Germinal center (tissue), 1 donor: ENCODE measurements at regions not wholly inside any gene's neighbourhood (a gene's known extent, or its start where the extent isn't known, plus 50 kb on each side); places are given as distances from the start of the nearest gene placed in this dataset.
"Not testable (repeated sequence)": the region's sequence is repeated elsewhere in the genome, so short reads cannot be mapped to it uniquely, and the experiment has no call there.

ENCODE experiments used
- DNase-seq: peaks from one replicate; pipeline ENCODE4 v3.0.0; 2012; ENCODE audit warnings: mixed read lengths, low spot score

DNA sequence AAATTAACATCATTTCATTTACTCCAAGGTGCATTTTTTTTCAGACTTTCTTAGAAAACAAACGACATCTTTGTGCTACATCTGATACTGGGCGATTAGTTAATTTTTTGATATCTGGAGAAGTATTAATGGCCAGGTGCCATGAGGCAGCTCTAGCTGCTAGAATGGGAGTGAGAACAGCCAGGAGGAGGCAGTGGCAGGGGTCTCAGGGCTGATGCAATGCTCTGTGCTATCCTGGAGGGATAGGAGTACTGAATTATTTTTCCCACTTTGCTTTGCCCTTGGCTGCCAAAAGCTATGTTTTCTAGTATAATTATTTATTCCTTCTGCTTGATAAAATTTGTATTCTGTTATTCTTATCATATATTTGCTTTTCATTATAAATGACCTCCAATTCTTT, 133.6 kb upstream of the NOX3 start:
- no peak for DNase-seq

DNA sequence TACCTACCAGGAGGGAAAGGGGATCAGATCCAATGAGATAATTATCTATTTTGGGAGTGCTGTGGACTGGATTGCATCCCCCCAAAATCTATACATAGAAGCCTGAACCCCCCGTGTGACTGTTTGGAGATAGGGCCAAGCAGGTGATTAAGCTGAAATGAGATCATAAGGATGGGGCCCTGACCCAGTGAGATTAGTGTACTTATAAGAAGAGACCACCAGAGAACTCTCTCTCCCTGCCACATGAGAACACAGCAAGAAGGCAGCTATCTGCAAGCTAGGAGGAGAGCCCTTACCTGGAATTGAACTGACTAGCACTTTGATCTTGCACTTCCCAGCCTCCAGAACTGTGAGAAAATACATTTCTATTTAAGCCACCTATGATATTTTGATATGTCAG, 132.2 kb upstream of the NOX3 start:
- DNase-seq = no peak

DNA sequence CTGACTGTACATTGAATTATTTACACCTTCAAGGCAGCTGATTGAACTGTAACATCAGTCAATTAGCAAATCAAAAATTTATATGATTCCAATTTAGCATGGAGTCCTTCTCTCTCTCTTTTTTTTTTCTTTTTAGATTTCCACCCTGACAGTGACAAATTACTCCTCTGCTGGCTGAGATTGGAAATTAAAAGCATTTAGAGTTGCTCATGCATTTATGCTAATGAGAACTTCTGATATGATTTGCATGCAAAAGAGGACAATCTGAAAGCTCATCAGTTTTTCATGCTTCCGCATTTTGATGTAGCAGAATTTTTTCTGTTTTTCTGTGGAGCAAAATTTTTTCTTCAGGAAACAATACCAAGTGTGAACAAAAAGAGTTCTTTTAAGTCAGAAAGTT, 130.5 kb upstream of the NOX3 start:
- no peak for DNase-seq

DNA sequence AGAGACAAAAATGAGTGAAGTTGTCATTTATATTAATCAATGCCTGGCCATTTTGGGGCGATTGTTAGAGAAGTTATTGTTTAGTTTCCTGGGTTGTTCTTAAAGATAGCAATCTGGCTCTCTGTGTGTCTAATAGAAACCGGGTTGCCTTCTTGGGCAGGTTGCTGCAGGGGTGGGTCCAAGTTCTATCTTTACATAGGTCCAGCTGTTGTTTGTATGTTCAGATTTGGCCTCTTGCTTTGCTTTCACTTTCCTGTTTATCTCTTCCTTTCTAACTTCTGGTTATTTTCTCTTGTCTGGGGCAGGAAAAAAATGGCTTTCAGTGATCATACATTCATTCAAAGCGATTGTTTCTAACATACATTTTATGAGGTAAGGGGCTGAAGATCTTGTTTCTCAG, 128.4 kb upstream of the NOX3 start:
- DNase-seq = no peak

DNA sequence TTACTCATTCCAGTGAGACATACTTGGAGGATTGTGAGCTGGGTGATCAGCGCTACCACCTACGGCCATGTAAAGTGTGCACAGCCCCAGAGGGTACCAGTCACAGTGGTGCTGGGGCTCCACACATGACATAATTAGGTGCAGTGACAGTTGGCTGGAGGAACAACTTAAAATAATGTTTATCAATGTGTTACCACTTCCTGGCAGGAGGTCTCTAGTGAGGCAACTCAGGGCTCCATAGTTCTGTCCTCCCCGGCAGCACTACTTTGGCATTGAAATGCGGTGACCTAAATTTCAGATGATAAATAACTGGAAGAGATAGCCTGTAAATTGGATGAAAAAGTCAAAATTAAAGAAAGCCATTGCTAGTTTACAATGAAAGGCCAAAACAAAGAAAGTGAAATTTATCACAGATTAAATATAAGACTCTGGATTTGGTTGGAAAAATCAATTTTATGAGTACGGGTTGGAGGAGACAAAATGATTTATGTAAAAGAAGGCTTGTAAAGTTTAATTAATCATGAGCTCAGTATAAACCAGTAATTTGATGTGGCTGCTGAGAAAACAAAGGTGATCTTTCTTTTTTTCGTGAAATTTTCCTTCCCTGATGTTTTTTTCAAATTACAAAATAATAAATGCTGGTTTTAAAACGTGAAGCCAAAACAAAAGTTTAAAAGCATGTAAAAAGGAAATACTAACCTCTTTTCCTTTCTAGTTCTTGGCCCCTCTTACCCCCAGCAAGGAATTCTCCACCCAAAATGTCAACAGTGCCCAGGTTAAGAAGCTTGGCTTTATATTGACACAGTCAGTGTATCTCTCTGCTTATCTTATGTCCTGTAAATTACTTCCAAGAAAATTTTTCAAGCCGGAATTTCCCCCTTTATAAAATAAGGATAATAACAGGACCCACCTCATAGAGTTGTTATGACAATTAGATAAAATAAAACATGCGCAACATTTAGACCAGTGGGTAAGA, 126.7 kb upstream of the NOX3 start:
- DNase-seq = no peak

DNA sequence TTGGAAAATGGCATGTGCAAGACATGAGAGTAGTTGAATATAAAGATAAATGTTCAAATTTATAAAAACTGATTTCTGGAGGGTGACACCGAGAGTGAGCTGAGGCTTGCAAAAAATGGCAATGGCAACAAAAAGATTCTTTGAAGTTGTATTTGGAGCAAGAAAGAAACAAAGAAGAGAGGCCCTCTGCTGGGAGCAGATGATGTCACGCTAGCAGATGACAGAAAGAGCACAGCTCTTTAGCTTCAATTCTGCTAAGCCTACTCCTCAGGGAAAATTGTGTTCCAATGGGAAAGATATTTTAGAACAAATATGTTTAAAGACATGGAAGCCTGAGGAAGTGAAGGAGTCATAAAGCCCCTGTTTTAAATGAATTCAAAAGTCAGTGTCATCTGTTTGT, 125.3 kb upstream of the NOX3 start:
- no peak for DNase-seq

DNA sequence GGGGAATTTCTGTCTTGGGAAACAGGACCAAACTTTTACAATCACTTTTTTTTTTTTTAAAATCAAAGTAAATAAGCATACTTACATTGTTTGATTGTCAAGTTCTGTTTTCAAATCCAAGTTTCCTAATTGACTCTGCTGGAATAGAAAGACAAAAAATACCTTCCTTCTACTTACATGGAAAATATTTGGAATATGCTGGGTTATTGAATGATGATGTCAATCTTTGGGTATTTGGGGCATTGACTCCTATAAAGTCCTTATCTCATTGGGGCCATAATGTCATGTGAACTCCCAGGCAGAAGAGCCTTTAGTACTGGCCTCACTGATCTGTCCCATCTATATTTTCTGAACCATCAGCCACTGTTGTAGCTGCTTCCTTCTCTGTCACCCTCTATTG, 122.6 kb upstream of the NOX3 start:
- DNase-seq = no peak

DNA sequence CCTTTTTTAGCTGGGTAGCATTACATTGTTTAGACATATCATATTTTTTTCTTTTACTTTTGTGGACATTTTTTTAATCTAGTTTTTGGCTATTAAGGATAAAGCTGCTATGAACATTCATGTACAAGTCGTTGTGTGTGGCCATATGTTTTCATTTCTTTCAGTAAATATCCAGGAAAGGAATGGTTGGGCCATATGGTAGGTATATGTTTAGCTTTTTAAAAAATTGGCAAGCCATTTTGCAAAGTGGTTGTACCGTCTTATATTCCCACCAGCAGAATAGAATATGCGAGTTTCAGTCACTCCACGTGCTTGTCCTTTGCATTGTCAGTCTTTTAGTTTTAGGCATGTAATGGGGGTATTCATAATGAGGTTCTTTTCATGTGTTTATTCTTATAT, 106.3 kb upstream of the NOX3 start:
- DNase-seq = no peak

DNA sequence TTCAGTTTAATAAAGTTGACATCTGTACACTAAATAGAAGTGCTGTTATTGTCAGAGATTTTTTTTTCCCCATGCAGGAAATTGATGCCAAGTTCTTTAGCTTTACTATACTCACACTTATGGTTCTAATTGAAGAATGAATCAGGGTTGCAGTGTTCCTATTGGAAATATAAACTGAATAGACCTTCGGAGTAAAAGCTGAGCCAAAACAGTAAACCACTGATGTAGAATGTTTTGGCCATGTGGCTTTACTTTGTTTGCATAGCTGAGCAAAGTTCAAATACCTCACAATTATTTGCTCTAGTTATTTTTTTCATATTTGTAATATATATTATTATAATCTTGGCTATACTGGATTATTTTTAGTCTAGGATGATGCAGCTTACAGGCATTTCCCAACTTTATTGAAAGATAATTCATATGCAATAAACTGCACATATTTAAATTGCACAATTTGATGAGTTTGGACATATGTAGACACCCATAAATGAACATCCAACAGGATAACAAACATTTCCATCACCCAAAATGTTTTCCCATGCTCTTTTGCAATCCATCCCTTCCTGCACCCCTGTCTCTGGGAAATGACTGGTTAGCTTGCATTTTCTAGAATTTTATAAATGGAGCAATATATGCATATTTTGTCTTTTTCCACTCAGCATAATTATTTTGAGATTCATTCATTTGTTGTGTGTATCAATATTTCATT, 105.8 kb upstream of the NOX3 start:
- no peak for DNase-seq

DNA sequence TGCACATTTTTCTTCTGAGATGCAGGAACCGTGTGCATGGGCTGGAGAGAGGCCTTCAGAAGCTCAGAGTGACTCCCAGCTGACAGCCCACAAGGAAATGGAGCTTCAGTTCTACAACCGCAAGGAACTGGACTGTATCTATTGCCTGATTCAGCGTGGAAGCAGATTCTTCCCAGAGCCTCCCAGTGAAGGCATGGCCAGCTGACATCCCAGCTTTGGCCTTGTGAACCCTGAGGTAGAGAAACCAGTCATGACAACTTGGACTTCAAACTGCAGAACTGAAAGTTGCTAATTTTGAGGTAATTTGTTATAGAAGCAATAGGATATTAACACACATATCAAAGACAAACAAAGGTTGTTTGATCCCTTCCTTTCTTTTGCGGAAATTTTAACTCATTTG, 94.3 kb upstream of the NOX3 start:
- DNase-seq = no peak

DNA sequence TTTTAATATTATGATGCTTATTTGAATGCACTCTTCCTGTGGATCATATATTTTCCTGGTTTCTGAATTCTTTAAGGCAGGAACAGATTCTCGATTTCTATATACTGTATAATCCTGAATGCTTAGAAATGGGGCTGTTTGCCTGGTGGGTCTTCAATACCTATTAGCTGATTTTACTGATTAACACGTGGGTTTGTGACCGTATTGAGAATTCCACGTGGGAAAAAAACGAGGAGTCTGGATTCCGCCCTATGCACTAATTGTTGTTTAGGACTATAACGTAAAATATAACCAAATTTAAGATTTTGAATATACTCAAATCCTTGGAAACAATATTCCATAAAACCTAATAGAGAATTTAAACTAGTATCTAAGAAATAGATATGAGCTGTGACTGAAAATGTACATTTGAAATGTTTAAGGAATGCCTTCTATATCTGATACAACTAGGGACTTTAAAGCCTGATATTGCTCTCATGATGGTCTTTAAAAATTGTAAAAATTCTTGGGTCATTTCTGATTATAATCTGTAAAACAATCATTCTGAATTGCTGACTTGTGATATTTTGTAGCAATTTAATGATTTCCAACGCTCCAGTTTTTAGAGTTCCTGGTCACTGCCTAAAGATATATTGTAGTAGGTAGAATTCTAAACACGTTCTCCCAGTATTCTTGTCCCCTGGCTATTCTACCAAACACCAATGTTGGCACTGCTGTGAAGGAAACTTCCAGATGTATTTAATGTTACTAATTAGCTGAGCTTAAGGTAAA, 93.6 kb upstream of the NOX3 start:
- no peak for DNase-seq

DNA sequence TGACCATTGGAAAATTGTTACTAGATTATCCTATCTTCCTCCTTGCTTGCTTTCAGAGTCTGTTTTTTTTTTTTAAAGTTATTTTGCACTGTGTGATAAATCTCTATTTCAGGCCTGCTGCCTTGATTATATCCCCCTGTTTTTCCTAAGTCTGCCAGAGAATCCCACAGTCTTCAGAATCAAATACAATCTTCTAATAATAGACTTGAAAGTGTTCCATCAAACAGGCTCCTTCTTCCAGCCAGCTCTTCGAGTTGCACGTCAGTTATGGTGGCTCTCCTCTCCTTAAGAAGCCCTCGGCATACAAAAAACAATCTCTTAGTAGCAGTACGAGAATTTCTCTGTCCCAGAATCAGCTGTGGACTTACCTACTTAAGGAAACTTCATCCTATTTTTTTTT, 92.9 kb upstream of the NOX3 start:
- no peak for DNase-seq

DNA sequence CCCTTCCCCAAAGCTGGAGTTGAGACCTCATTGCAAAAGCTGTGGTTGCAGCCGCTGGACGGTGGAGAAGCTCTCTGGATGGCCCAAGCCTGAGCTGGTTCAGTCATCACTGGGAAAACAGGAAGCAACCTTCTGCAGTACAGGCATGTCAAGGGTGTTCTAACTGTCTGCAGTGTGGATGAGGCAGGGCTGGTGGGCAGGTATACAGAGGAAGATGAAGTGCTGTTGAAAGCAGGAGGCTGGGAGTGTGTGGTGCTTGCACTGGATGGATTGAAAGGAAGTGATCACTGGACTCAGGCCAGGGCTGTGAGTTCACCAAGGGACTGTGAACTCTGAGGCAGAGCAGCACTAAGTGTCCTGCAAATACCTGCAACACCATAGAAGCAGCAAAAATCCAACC, 89.0 kb upstream of the NOX3 start:
- DNase-seq = no peak

DNA sequence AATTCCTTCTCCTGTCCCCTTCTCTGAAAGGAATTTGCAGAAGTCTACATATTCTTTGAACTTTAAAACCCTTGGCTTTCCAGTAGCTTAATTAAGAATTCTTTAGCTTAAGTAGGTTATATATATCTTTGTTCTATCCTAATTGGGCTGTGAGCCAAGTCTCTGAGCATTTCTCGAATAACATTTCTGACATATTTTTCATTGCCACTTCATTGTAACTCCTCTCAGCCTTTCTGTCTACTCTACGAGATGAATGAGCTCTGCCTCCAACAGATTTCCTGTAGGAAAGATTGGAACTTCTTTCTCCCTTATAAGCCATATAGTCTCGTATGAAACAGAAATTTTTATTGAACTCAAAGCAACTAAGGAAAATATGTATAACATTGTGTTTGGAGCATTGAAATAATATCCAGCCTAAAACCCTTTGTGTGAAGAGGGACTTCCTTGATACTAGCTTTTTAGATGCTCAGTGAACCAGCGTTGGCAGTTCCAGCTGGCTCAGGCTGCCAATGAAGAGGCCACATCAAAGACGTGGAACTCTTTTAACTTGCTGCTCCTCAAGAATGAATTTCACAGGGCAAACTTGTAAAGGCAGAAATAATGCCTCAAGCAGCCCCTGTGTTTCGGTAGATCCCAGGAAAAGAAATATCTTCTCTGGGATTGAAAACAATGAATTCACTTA, 87.7 kb upstream of the NOX3 start:
- DNase-seq = no peak

DNA sequence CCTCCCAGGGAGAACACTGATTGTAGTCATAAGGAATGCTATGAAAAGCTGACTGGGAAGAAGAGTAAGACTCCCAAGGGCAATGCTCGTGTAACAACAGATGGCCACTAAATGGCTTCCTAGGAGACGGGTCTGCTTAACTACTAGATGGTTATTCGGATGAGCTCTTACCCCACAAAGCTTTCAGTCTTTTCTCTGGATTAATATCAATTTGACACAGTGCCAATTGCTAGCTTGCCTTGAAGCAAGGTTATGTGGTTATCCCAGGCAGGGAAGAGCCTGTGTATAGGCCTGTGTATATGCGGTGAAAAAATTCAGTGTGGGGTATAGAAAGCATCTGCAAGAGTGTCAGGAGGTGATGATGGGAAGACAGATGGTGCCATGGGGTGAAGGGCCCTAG, 86.4 kb upstream of the NOX3 start:
- no peak for DNase-seq

DNA sequence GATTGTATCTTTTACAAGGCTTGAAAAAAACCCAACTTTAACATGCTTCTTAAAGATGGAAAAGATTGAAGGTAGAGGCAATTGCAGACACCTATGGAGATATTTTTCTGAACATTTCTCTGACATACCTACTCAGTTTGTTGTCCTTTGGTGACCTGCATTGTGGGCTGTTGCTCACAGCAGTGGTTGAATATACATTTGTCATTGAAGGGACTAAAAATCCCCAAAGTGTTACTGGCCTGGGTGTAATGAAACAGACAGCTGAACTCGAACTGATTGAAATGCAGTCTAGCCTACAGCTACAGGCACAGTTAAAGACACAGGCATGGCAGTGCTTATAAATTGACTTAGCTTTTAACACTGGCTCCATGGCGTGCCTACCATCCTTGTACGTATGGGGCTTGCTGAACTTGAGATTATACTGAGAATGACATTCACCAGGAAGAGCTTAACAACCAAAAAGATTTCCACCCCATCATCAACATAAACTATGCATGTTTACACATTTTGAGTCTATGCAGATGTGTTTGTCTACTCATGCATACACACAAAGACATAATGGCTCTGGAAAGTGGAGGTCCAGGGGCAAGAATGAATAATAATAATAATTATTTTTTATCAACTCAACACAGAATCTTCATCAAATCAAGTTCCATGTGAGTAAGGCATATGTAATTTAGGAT, 83.2 kb upstream of the NOX3 start:
- DNase-seq = no peak

DNA sequence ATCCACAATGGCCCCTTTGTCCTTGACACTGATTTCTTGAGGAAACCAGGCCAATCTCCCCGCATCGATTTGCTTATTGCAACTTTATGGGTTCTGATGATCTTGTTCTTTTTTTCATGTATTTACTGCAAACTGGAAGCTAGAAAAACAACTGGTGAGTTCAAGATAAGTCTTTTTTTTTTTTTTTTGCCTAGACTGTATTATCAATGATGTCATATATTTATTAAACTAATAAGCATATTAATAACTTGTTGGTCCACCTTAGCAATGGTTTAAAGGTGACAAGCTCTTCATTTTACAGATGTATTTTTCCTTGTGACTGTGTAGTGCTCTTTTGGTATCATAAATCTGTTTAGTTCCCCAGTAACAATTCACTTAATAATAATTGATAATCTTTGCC, 79.0 kb upstream of the NOX3 start:
- DNase-seq = no peak

DNA sequence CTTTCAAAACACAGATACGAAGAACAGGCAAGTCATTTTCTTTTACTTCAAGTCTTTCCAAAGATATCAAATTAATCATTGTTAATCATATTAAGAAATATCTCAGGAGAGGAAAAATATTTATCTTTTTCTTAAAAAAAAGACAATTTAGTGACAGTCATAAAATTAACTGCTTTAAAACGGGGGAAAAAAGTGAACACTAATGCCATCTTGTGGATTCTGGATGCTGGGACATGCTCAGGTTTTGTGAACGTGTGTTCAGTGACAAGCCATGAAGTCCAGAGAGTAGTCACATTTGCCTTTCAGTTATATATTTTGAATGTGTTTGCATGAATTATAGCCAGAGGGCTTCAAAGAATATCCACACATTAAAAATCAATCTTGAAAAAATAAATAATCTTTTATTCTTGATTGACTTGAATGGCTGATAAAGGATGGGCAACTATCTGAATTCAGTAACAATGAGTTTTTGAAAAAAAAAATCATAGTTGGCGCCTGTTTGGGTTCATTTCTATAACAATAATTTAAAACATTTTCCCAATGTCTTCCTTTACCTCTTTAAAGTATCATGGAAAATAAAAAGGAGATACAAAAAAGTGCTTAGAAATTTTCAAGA, 74.7 kb upstream of the NOX3 start:
- DNase-seq = peak; percentile 23

DNA sequence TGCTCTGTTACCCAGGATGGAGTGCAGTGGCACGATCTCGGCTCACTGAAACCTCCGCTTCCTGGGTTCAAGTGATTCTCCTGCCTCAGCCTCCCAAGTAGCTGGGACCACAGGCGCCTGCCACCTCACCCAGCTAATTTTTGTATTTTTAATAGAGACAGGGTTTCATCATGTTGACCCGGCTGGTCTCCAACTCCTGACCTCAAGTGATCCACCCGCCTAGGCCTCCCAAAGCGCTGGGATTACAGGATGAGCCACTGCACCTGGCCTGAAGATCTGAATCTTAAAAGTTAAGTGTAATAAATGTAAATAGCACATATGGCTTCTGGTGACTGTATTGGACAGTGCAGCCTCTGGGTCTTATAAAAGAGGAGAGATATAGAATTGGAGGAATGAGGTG, 74.2 kb upstream of the NOX3 start:
- DNase-seq = not testable (repeated sequence)

DNA sequence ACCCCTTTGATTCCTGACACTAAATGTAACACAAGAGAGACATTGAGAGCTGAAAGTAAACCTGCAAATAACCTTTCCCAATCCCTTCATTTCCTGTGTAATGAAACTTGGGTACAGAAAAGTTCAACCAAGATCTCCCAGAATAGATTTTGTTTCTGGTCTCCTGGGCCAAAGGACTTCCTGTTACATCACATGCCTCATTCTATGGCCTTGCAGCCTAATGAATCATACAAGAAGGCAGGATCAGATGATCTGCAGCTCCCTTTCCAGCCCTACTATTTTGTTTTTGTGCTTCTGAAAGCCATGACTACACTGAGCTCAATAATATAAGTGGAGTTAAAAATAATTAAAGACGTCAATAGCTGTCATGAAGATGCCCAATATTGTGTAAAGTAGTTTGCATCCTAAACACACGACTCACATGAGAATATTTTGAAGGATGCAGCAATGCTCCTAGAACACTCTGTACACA, 73.4 kb upstream of the NOX3 start:
- peak; percentile 6 for DNase-seq

DNA sequence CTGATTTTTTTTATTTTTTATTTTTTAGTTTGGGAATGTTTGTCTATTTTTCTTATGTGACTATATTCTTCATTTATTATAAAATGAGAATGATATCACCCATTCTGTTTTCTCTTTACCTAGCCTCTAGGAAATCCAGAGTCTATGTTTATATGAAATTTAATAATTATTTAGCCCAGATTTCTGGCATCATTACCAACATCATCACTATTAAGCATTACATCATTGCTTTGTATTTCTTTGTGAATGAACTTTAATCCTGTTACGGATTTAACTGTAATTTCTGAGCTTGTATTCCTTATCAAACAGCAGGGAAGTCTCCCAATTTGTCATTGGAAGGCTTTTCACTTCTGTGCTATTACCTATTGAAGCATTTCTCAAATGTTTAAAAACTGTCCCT, 72.7 kb upstream of the NOX3 start:
- DNase-seq = no peak
